ENCODE measurements at regions not wholly inside any gene's neighbourhood (a gene's known extent, or its start where the extent isn't known, plus 50 kb on each side); places are given as distances from the start of the nearest gene placed in this dataset.
"Not testable (repeated sequence)": the region's sequence is repeated elsewhere in the genome, so short reads cannot be mapped to it uniquely, and the experiment has no call there.

DNA sequence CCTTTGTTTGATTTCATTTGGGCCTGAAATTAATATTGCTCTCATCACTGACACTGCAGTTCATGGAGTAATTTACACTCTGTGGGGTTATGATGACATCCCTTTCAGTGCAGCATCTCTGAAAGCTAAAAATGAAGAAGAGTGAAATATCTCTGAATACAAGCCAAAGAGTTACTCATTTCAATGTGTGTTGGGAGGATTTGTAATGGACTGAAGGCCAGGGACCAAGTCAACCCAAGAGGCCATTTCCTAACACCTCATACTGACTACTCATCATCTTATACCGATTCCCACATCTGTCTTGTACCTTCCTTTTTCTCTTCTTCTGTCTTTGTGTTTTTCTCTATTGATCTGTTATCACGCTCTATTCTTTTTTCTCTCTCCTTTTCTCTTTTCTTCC is 374.4 kb upstream of the FRG1 start:
- not testable (repeated sequence) for TF ChIP-seq POLR2A, EP300 (IDR thresholded peaks at IDR 0.05)
- TF ChIP-seq, protein P1, sequence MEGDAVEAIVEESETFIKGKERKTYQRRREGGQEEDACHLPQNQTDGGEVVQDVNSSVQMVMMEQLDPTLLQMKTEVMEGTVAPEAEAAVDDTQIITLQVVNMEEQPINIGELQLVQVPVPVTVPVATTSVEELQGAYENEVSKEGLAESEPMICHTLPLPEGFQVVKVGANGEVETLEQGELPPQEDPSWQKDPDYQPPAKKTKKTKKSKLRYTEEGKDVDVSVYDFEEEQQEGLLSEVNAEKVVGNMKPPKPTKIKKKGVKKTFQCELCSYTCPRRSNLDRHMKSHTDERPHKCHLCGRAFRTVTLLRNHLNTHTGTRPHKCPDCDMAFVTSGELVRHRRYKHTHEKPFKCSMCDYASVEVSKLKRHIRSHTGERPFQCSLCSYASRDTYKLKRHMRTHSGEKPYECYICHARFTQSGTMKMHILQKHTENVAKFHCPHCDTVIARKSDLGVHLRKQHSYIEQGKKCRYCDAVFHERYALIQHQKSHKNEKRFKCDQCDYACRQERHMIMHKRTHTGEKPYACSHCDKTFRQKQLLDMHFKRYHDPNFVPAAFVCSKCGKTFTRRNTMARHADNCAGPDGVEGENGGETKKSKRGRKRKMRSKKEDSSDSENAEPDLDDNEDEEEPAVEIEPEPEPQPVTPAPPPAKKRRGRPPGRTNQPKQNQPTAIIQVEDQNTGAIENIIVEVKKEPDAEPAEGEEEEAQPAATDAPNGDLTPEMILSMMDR (IDR thresholded peaks at IDR 0.05), result not testable (repeated sequence)
